HS-27A (cell line): ENCODE measurements at regions not wholly inside any gene's neighbourhood (a gene's known extent, or its start where the extent isn't known, plus 50 kb on each side); places are given as distances from the start of the nearest gene placed in this dataset.
"Not testable (repeated sequence)": the region's sequence is repeated elsewhere in the genome, so short reads cannot be mapped to it uniquely, and the experiment has no call there.

Experiments
- DNase-seq: peaks from one replicate; pipeline ENCODE4 v3.0.0-alpha.2; 2012; ENCODE audit warnings: low read depth, missing footprints

DNA sequence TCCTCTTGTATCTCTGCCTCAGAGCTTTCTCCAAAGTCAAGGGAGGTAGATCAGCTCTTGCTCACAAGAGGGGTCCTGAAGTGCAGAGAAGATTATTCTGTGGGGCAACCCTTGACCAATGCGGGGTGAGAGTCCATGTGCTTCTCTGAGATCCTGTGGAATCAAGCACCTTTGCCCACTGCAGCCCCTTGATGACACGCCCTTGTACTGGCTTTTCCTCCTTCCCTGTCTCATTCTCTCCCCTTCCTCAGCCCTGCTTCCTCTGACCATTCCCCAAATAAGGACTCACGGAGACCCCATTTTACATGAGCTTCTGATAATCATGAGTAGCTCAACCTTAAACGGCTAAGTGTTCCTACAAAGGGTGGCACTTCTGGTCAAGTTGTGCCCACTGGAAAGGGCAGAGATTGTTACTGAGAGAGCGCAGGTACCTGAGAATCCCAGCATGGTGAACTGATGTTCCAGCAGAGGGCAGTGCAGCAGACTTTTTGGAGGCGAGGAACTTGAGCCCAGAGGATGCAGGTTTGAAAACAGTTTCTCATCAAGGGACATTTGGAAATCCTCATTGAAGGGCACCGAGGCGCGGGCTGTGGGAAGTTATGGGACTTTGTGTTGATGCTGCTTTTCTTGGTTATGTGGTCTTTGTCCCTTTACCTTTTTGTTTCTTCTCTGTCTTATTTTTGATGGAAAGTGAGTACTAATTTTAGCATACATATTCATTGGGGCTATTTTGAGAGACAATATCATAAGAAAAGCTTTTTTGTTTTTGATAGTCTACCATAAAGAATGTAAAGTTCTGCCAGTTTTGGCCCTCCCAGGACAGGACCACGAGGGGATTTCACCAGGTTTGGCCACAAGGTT lies 201.3 kb downstream of the RBM46 start:
- DNase-seq: no peak

DNA sequence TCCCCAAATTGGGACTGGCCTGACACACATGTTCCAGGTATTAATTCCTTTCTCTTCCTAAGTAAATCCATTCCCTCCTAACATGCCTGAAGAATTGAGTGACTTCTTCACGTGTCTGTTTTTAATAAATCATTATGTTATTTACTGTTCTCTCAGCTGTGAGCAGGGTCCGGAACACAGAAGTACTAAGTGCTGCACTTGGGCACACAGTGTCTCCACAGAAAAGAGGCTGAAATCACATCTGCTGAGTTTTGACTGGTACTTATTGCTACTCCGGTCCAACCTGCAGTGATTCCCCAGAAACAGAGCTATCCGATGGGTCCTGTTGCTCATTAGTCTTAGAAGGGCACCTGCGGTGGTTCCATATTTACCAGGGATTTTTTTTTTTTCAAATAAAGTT lies 202.6 kb downstream of the RBM46 start:
- no peak for DNase-seq

DNA sequence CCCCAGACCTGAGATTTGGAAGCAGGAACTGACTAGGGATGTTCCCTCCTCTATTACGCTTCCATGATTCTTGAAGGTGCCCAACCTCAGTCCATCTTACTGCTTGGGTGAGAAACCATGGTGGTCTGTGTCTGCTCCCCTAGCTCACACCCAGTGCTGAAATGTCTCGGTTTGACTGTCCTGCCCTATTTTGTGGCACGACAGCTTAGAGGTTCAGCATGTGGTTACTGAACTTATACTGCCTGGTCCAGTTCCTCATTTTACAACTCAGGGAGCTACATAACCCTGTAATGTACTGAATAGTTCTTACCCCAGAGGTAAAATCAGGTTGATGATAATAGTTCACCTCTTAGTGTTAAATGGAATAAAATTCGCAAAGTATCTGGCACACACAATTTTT lies 203.1 kb downstream of the RBM46 start:
- DNase-seq: no peak

DNA sequence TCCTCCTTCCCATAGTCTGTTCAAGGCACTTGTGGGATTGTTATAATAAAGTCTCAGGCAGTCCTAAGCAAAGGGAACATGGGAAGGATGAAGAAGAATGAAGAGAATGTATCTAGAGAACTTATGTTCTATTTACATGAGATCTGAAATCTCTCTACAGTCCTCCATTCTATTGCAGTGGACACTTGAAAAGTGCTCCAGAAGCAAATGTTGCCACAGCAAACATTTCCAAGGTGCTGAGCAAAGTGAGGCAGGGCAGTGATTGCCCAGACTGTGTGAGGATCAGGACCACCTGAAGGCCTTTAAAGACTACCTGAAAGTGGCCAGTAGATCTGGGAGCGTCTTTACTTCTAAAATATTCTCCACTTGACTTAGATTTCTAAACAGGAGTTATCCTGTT lies 203.5 kb downstream of the RBM46 start:
- DNase-seq: no peak

DNA sequence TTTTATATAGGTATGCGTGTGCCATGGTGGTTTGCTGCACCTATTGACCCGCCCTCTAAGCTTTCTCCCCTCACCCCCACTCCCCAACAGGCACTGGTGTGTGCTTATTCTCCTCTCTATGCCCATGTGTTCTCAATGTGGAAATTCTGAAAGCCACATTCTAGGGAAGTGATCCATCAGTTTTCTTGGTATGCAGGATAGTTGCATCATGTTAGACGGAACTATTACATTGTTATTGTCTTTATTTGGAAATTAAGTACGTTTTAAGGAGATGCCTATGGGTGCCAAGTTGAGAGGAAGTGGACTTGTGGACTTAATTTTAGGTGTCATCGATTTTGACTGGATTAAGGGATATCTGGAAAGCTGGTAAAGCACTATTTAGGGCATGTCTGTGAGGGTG lies 204.6 kb downstream of the RBM46 start:
- DNase-seq: no peak

DNA sequence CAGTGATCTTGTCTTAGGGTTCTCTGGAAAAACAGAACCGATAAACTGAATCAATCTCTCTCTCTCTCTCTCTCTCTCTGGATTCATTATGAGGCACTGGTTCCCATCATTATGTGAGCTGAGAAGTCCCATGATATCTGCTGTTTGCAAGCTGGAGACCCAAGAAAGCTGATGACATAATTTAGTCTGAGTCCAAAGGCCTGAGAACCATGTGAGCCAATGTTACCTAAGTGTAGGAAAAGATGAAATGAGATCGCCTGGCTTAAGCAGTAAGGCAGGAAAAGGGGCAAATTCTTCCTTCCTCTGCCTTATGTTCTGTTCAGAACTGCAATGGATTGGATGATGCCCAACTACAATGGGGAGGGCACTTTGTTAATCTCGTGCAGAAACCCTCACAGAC lies 207.4 kb downstream of the RBM46 start:
- no peak for DNase-seq

DNA sequence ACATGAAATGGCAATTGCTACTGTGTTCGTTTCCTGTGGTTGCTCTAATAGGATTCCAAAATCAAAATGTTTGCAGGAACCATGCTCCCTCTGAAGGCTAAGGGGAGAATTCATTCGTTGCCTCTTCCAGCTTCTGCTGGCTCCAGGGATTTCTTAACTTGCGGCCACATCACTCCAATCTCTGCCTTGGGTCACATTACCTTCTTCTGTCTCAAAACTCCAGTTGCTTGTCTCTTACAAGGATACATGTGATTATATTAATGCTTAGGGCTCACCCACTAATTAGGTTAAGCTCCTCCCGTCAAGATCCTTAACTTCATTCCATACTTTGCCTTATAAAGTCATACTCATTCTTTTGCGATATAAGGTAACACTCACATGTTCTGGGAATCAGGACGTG lies 208.4 kb downstream of the RBM46 start:
- no peak for DNase-seq

DNA sequence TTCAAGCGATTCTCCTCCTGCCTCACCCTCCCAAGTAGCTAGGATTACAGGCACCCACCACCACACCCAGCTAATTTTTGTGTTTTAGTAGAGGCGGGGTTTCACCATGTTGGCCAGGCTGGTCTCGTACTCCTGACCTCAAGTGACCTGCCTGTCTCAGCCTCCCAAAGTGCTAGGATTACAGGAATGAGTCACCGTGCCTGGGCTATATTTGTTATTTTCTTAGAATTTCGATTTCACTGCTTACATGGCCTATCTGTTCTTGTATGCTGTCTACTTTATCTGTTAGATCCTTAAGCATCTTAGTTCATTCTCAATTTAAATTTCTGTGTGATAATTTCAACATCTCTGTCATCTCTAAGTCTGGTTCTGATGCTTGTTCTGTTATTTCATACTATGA lies 210.6 kb upstream of the NPY2R start:
- DNase-seq: not testable (repeated sequence)

DNA sequence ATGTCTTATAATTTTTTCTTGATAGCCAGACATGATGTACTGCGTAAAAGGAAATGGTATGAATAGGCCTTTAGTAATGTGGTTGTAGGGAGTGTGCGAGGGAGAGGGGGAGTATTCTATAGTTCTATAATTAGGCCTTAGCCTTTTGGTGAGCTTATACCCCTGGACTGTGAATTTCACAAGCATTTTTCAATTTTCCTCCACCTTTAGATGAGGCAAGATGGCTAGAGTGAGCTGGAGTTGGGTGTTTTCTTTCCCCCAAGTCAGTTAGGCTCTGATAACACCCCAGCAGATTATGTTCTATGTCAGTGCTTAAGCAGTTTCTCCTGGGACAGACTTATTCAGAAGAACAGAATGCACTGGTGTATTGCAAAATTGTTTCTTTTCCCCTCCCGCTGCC lies 210.2 kb upstream of the NPY2R start:
- no peak for DNase-seq

DNA sequence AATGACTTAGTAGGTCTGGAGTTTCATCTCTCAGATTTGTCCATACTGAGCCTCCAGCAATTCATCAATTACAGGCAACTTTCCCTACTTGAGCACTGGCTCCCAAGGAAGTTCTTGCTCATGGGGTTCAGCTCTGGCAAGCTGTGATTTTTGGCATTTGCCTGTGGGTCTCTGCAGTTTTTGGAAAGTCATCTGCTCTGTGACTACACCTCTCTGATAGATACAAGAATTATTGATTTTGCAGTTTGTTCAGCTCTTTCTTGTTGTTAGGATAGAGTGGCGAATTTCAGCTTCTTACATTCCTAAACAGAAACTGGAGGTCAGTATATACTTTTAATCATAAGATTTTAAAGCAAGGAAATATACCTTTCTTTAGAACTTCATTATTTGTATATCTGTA lies 209.7 kb upstream of the NPY2R start:
- no peak for DNase-seq

DNA sequence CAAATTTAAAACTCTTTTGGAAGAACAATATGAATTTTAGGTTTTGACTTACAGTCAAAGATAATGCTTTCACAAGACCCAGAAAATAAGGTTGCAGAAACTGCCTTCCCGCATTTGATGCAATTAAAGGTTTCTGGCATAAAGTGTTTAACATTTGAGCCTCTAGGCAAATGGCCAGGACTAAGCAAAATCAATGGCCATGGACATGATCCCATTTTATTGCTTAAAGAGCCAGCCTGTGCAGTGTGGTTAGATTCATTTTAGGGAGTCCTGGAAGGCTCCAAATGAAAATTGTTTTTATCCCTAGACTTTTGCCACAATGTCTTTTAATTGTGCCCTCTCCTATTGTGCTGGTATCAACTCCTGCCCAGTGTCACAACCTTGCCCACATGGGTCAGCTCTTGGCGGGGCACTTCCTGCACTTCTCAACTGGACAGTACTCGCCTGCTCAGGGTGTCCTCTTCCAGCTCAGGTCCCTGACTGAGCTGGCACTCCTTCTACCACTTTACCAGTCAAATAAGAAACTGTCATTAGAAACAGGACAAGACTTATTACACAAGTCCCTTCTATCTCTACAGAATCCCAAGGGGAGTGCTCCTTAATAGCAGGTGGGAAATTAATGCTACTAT lies 208.4 kb upstream of the NPY2R start:
- no peak for DNase-seq

DNA sequence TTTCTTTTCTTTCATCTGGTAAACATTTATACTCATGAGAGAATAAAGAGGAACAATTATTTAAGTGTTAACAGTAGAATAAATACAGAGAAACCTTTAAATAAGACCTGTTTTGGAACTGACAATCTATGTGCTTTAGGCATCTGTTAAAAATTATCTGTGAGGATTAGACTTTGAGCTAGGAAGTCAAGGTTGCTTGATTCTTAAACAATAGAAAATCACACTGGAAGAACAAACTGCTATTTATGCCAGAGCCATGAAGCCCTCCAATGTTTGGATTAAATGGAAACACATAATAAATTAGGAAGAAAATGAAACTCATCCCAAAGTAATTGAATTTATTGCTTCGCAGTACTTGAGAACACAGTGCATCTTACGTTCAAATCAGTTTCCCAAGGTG lies 207.2 kb upstream of the NPY2R start:
- no peak for DNase-seq

DNA sequence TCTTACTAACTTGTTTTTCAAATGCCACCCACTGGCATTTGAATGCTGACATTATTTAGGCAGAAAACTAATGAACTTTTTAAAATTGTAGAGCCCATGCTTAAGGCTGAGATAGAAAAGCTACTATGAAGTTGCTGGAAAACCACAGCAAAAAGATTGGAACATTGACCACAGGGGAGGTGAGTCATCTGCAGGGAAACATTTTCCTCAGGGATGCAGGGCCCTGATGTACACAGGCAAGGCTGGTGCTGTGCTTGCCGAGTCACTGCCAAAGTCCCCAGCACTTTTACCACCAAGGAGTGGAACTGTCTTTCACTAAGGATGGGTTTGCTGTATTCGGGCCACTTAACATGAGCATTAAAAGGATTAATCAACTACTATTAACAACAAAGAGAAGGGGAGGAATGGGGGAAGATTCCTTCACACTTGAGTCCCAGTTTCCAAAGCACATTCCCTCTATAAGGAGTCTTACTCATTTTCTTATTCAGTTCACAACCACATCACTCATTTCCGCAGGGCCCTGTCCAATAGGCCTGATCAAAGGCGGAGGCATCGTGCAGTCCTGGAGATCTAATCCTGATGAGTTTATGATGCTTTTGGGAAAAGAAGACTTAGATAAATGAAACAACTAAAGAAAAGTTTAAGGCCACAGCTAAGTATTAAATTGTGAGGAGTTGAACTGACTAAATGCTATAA lies 202.9 kb upstream of the NPY2R start:
- no peak for DNase-seq

DNA sequence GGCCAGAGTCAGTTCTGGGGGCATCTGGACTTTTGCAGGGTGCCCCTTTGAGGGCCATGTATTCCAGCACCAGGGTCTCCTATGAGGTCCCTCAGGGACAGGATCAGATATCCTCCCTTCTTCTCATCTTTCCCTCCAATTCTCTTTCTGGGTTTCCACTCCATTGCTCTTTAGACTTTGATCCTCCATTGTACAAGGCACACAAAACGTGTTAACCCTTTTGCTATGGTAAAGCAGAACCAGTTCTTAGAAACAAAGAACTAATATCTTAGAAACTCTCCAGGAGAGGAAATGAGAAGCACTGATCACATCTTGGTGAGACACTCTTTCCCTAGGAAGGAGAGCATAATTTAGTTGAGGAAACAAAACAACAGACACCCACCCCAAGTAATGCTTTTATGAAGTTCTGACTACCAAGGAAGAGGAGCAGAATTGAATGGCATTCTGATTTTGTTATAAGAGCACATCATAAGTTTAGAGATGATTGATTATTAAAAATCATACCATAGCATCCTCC lies 200.7 kb upstream of the NPY2R start:
- DNase-seq: no peak

DNA sequence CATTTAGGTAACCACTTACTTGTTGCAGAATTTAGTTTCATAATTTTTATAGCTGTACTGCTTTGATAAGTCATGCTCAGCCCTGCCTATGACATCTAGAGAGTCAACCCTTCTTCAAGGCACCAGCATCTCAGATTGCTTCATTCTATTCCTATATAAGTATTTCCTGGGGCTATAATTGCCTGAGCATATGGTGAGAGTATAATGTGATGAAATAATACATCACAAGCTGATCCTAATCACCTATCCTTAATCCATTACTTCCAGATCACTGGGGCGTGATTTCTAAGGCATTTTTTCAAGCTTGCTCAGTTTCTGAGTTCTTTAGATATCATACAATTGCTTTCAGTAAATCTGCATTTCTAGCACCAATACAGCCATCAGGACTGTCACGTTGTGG lies 200.0 kb upstream of the NPY2R start:
- no peak for DNase-seq

DNA sequence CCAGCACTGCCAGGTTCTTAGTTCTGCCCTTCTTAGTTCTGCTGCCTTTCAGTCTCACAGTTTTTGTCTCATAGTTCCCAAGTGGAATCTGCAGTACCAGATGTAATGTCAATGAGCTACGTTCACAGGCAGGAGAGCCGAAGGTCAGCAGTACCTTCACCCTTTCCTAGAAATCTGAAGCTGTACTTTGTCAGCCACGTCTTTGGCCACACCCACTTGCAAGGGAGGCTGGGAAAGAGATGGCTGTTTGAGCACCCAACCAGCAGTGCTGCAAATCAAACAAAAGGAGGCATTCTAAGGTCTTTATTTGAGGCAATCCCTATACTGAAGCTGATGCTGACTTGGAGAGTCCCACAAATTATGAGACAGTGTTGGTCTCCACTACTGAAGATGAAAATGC lies 199.1 kb upstream of the NPY2R start:
- DNase-seq: no peak

DNA sequence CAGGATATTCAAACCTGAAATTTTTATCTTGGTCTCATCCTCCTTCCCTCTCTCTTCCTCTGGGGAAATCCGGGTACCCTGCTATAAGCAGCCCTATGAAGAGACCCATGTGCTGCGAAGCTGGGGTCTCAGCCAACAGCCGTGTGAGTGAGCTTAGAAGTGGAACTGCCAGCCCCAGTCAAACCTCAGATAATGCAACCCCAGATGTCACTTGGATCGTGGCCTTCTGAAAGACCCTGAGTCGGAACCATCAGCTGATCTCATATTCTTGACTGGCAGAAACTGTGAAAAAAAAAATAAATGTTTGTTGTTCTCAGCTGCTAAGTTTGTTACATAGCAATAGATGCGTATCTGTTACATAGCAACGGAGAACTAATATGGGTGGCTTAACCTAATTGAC lies 198.1 kb upstream of the NPY2R start:
- DNase-seq: no peak

DNA sequence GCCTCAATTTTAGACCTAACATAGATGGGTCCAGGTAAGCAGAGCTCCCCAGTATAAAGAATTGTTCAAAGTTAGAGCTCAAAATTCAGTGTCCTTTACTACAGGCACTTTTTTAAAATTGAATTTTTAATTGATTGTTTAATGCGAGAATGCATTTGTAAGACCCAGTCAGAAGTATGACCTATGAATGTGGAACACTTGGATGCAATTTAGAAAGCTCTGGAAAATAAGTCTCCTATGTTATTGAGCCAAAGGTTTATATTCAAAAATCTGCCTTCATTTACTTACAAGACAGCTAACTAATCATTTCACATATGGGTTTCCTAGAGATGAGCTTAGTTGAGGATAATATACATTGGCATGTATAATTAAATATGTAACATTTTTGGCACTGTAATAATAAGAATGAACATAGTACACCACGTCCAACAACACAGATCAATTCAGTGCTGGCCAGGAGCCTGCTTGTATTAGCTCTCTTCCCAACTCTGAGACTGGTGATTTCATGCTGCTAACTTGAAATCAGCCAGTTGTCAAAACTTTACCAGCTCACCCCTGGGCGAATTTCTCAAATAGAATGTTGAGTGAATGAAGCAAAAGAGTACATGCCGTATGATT lies 197.2 kb upstream of the NPY2R start:
- DNase-seq: no peak

DNA sequence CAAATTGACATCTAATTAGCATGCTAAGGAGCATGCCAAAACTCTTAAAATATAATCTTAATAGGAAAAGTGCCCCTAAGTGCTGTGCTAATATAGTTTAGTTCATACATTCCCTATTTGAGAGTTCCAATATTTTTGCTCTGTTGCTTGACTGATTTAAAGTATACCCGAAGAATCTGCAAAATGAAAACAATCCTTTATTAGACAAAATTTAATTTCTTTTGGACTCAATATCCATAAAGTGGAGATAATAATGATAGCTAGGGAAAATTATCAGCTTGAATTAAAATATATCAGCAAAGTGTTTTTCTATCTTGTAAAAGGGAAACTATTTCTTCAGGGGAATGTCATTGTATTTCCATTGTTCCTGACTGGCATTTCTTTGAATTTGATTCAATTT lies 196.0 kb upstream of the NPY2R start:
- DNase-seq: no peak

DNA sequence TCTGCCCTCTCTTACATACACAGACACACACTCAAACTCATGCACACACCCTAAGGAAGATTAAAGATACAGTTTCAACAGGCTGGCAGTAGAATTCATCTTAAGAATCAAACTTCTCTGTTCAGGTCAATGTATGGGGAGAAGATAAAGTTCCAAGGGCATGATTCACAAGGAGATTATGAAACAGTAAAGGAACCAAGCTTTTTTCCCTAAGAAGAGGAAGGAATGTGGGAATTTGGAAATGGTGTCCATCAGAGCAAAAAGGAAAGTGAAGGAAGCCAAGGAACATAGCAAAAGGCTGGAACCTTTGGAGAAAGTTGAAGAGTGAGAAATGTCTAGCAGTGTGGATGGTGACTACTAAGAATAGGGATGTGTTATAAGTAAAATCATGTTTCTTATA lies 191.0 kb upstream of the NPY2R start:
- no peak for DNase-seq

DNA sequence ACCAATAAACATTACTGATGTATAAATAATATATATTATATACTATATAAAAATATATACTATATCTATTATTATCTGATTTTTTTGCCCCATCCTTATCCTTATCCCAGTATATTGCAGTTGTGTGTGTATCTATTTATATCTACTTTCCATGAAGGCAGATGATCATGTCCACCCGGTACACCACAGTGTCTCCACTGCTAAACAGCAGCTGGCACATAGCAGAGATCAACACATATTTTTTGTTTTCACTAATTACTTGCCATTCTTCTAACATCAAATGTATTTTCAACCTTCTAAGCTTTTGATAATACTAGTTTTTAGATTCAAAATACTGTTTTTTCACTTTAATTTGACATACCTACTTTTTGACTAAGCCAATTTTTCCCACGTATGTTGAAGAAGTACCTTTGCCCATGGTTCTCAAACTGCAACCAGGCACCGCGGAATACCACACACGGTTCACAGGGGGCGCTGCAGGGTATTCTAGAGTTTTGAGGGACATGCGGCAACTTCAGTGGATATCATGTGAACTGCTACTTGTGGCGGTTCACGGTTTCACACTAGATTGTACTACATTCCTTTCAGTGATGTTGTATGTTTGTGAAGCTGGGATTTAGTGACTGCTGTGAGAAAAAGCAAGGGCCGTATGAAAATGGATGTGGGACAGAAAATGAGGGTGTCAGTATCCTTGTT lies 182.5 kb upstream of the NPY2R start:
- DNase-seq: no peak

DNA sequence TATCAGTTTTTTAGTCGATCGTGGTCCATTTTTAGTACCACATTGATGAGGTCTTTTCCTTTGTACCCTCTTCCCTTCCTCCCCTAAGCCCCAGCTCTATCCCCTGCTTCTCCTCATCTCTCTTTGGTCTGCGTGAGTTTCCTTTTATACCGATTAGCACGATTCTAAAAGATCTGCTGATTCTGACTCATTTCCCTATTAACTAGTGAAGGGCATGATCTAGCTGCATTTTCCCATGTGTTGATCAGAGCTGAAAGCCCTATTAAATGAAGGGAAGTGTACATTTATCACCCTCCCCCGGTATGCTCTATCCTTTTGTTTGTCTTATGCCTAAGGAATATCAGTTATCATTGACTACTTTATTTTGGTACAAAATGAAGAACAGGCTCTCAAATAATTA lies 181.7 kb upstream of the NPY2R start:
- no peak for DNase-seq
